ENCODE measurements at regions not wholly inside any gene's neighbourhood (a gene's known extent, or its start where the extent isn't known, plus 50 kb on each side); places are given as distances from the start of the nearest gene placed in this dataset.

DNA sequence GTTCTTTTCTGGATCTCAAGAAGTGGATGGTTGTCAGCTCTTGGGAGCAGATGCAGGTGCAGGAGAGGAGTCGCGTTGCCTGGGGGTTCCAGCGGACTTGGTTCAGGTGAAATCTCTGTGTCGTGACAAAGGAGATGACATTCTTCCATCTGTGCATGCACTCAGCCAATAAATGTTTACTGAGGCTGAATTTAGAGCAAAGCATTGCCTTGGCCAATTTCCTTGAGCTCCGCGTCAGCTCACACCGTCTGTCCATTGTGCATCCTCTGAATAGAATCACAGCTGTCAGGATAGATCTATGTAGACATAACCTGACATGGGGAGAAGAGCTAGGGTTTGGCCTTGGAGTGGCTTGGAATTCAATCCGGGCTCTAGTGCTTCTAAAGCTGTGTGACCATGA is 343.7 kb downstream of the GLRX3 start:
- H3K27me3 ChIP-seq (ENCODE audit: insufficient read depth): no peaks in the 10 kb centered on the region
- ATAC-seq: no peak
- no peaks in the 10 kb centered on the region for H4K20me1 ChIP-seq (replicated peaks; ENCODE audit: insufficient read depth)
- TF ChIP-seq, protein P1, sequence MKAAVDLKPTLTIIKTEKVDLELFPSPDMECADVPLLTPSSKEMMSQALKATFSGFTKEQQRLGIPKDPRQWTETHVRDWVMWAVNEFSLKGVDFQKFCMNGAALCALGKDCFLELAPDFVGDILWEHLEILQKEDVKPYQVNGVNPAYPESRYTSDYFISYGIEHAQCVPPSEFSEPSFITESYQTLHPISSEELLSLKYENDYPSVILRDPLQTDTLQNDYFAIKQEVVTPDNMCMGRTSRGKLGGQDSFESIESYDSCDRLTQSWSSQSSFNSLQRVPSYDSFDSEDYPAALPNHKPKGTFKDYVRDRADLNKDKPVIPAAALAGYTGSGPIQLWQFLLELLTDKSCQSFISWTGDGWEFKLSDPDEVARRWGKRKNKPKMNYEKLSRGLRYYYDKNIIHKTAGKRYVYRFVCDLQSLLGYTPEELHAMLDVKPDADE (IDR thresholded peaks at IDR 0.05): no peak
- TF ChIP-seq STAT1 (IDR thresholded peaks at IDR 0.05; ENCODE audit: unreplicated experiment) (no peak), JUNB (IDR thresholded peaks at IDR 0.05; ENCODE audit: unreplicated experiment) (no peak), ZNF114 (CRISPR knock-in tag; IDR thresholded peaks at IDR 0.05) (no peak), CREB1 (CRISPR knock-in tag; IDR thresholded peaks at IDR 0.05; ENCODE audit: low read depth) (no peak), EZH2phosphoT487 (IDR thresholded peaks at IDR 0.05; ENCODE audit: unreplicated experiment) (no peak)
- TF ChIP-seq, protein P2, sequence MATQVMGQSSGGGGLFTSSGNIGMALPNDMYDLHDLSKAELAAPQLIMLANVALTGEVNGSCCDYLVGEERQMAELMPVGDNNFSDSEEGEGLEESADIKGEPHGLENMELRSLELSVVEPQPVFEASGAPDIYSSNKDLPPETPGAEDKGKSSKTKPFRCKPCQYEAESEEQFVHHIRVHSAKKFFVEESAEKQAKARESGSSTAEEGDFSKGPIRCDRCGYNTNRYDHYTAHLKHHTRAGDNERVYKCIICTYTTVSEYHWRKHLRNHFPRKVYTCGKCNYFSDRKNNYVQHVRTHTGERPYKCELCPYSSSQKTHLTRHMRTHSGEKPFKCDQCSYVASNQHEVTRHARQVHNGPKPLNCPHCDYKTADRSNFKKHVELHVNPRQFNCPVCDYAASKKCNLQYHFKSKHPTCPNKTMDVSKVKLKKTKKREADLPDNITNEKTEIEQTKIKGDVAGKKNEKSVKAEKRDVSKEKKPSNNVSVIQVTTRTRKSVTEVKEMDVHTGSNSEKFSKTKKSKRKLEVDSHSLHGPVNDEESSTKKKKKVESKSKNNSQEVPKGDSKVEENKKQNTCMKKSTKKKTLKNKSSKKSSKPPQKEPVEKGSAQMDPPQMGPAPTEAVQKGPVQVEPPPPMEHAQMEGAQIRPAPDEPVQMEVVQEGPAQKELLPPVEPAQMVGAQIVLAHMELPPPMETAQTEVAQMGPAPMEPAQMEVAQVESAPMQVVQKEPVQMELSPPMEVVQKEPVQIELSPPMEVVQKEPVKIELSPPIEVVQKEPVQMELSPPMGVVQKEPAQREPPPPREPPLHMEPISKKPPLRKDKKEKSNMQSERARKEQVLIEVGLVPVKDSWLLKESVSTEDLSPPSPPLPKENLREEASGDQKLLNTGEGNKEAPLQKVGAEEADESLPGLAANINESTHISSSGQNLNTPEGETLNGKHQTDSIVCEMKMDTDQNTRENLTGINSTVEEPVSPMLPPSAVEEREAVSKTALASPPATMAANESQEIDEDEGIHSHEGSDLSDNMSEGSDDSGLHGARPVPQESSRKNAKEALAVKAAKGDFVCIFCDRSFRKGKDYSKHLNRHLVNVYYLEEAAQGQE (IDR thresholded peaks at IDR 0.05; ENCODE audit: unreplicated experiment): no peak
- TF ChIP-seq, protein P3, sequence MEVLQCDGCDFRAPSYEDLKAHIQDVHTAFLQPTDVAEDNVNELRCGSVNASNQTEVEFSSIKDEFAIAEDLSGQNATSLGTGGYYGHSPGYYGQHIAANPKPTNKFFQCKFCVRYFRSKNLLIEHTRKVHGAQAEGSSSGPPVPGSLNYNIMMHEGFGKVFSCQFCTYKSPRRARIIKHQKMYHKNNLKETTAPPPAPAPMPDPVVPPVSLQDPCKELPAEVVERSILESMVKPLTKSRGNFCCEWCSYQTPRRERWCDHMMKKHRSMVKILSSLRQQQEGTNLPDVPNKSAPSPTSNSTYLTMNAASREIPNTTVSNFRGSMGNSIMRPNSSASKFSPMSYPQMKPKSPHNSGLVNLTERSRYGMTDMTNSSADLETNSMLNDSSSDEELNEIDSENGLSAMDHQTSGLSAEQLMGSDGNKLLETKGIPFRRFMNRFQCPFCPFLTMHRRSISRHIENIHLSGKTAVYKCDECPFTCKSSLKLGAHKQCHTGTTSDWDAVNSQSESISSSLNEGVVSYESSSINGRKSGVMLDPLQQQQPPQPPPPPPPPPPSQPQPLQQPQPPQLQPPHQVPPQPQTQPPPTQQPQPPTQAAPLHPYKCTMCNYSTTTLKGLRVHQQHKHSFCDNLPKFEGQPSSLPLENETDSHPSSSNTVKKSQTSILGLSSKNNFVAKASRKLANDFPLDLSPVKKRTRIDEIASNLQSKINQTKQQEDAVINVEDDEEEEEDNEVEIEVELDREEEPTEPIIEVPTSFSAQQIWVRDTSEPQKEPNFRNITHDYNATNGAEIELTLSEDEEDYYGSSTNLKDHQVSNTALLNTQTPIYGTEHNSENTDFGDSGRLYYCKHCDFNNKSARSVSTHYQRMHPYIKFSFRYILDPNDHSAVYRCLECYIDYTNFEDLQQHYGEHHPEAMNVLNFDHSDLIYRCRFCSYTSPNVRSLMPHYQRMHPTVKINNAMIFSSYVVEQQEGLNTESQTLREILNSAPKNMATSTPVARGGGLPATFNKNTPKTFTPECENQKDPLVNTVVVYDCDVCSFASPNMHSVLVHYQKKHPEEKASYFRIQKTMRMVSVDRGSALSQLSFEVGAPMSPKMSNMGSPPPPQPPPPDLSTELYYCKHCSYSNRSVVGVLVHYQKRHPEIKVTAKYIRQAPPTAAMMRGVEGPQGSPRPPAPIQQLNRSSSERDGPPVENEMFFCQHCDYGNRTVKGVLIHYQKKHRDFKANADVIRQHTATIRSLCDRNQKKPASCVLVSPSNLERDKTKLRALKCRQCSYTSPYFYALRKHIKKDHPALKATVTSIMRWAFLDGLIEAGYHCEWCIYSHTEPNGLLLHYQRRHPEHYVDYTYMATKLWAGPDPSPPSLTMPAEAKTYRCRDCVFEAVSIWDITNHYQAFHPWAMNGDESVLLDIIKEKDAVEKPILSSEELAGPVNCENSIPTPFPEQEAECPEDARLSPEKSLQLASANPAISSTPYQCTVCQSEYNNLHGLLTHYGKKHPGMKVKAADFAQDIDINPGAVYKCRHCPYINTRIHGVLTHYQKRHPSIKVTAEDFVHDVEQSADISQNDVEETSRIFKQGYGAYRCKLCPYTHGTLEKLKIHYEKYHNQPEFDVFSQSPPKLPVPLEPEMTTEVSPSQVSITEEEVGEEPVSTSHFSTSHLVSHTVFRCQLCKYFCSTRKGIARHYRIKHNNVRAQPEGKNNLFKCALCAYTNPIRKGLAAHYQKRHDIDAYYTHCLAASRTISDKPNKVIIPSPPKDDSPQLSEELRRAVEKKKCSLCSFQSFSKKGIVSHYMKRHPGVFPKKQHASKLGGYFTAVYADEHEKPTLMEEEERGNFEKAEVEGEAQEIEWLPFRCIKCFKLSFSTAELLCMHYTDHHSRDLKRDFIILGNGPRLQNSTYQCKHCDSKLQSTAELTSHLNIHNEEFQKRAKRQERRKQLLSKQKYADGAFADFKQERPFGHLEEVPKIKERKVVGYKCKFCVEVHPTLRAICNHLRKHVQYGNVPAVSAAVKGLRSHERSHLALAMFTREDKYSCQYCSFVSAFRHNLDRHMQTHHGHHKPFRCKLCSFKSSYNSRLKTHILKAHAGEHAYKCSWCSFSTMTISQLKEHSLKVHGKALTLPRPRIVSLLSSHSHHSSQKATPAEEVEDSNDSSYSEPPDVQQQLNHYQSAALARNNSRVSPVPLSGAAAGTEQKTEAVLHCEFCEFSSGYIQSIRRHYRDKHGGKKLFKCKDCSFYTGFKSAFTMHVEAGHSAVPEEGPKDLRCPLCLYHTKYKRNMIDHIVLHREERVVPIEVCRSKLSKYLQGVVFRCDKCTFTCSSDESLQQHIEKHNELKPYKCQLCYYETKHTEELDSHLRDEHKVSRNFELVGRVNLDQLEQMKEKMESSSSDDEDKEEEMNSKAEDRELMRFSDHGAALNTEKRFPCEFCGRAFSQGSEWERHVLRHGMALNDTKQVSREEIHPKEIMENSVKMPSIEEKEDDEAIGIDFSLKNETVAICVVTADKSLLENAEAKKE (CRISPR knock-in tag; IDR thresholded peaks at IDR 0.05): no peak
- H3K9me2 ChIP-seq (ENCODE audit: insufficient read depth): no peaks in the 10 kb centered on the region
- no peak overlapping the region for H3K27ac Mint-ChIP-seq
- no peaks in the 10 kb centered on the region for H3F3A ChIP-seq (replicated peaks; ENCODE audit: low read depth)
- no peak for DNase-seq (ENCODE audit: low spot score)
- H3K36me3 Mint-ChIP-seq (ENCODE audit: low read depth): peaks cover 46% of the 10 kb centered on the region
- no peaks in the 10 kb centered on the region for H3K4me1 Mint-ChIP-seq
- H3K4me3 ChIP-seq: no peak overlapping the region
- no peak overlapping the region for H3K4me3 Mint-ChIP-seq
- H3K9me3 Mint-ChIP-seq: peaks cover 100% of the 10 kb centered on the region
- no peaks in the 10 kb centered on the region for H3K79me2 ChIP-seq (replicated peaks; ENCODE audit: insufficient read depth)
- H3K36me3 ChIP-seq (ENCODE audit: insufficient read depth): no peaks in the 10 kb centered on the region
- no peaks in the 10 kb centered on the region for H3K4me1 ChIP-seq (ENCODE audit: insufficient read depth)
- no peak overlapping the region for H3K4me2 ChIP-seq
- H3K27me3 Mint-ChIP-seq (ENCODE audit: insufficient read depth, low read depth, poor library complexity): peaks cover 2% of the 10 kb centered on the region
- no peak overlapping the region for H2AFZ ChIP-seq
- no peak overlapping the region for H3K27ac ChIP-seq (ENCODE audit: low read depth)

Measured in GM23338 (cell line).